Loucy (cell line): ENCODE measurements at regions not wholly inside any gene's neighbourhood (a gene's known extent, or its start where the extent isn't known, plus 50 kb on each side); places are given as distances from the start of the nearest gene placed in this dataset.

Experiments used
- H2AFZ ChIP-seq: fragments of 200-600 bp; sonication (generic); 2 replicates; pipeline ENCODE4 v1.6.0; 2016; ENCODE audit warnings: antibody characterized with exemption, mild to moderate bottlenecking, low read length, moderate library complexity
- H3F3A ChIP-seq: fragments of 200-600 bp; 2 replicates; pipeline ENCODE4 v1.6.0; 2016; ENCODE audit warnings: antibody characterized with exemption, low read depth, mild to moderate bottlenecking
- H3K27me3 ChIP-seq: fragments of 200-600 bp; sonication (generic); 2 replicates; pipeline ENCODE4 v1.6.1; 2014; ENCODE audit warnings: low read length, mild to moderate bottlenecking; ENCODE audit not compliant: insufficient read depth, poor library complexity, severe bottlenecking
- H3K36me3 ChIP-seq: fragments of 200-600 bp; sonication (generic); 2 replicates; pipeline ENCODE4 v1.6.1; 2016; ENCODE audit warnings: low read length; ENCODE audit not compliant: insufficient read depth
- H3K4me1 ChIP-seq: fragments of 200-600 bp; sonication (generic); 2 replicates; pipeline ENCODE4 v1.5.1; 2014; ENCODE audit warnings: low read length, mild to moderate bottlenecking; ENCODE audit not compliant: insufficient read depth, poor library complexity, severe bottlenecking
- H3K4me2 ChIP-seq: fragments of 200-600 bp; sonication (generic); 2 replicates; pipeline ENCODE4 v1.6.0; 2014; ENCODE audit warnings: antibody characterized with exemption, low read length, low read depth, mild to moderate bottlenecking; ENCODE audit not compliant: poor library complexity, severe bottlenecking
- H3K4me3 ChIP-seq: fragments of 200-600 bp; sonication (generic); 2 replicates; pipeline ENCODE4 v1.5.1; 2014; ENCODE audit warnings: low read length, mild to moderate bottlenecking, mixed read lengths; ENCODE audit not compliant: poor library complexity, severe bottlenecking
- H3K79me2 ChIP-seq: fragments of 200-600 bp; sonication (generic); 2 replicates; pipeline ENCODE4 v1.6.1; 2014; ENCODE audit warnings: low read length; ENCODE audit not compliant: insufficient read depth
- H3K9ac ChIP-seq: fragments of 200-600 bp; sonication (generic); 2 replicates; pipeline ENCODE4 v1.6.0; 2014; ENCODE audit warnings: mild to moderate bottlenecking, low read depth, low read length, moderate library complexity; ENCODE audit not compliant: poor library complexity, severe bottlenecking
- H3K9me2 ChIP-seq: fragments of 200-600 bp; sonication (generic); replicated peaks from 2 replicates; pipeline ENCODE4 v1.6.1; 2016; ENCODE audit warnings: low read depth, low read length, mixed read lengths
- H3K9me3 ChIP-seq: fragments of 200-600 bp; sonication (generic); 2 replicates; pipeline ENCODE4 v1.6.1; 2014; ENCODE audit warnings: mild to moderate bottlenecking, antibody characterized with exemption, low read length, low read depth; ENCODE audit not compliant: insufficient read depth
- H4K20me1 ChIP-seq: fragments of 200-600 bp; sonication (generic); 2 replicates; pipeline ENCODE4 v1.6.0; 2014; ENCODE audit warnings: antibody characterized with exemption, low read length, mild to moderate bottlenecking; ENCODE audit not compliant: insufficient read depth, poor library complexity, severe bottlenecking
- CTCF ChIP-seq: fragments of 200-600 bp; sonication (generic); conservative IDR thresholded peaks from 2 replicates; pipeline ENCODE4 v1.5.1; 2014; ENCODE audit warnings: mild to moderate bottlenecking, antibody characterized with exemption, low read length
- EZH2phosphoT487 ChIP-seq: fragments of 200-600 bp; IDR thresholded peaks from 2 replicates; pipeline ENCODE4 v1.6.1; 2018; ENCODE audit warnings: antibody characterized with exemption, mild to moderate bottlenecking, moderate library complexity, borderline replicate concordance

GRCh38 chr3:180329187-180329586 is 272.8 kb upstream of the TTC14 start:
- H2AFZ ChIP-seq: no peak overlapping the region
- no peaks in the 10 kb centered on the region for H3K9me2 ChIP-seq
- no peaks in the 10 kb centered on the region for H3K27me3 ChIP-seq
- H3K9me3 ChIP-seq: no peaks in the 10 kb centered on the region
- H3K4me3 ChIP-seq: no peak overlapping the region
- H4K20me1 ChIP-seq: no peaks in the 10 kb centered on the region
- H3K9ac ChIP-seq: no peak overlapping the region
- H3F3A ChIP-seq: no peaks in the 10 kb centered on the region
- no peak for TF ChIP-seq EZH2phosphoT487
- TF ChIP-seq CTCF: no peak
- no peaks in the 10 kb centered on the region for H3K36me3 ChIP-seq
- no peak overlapping the region for H3K4me2 ChIP-seq
- H3K4me1 ChIP-seq: no peaks in the 10 kb centered on the region
- H3K79me2 ChIP-seq: no peaks in the 10 kb centered on the region

- H4K20me1 ChIP-seq: no peaks in the 10 kb centered on the region
- TF ChIP-seq EZH2phosphoT487: no peak
- no peak for TF ChIP-seq CTCF
- H3K4me3 ChIP-seq: no peak overlapping the region
- no peaks in the 10 kb centered on the region for H3K4me1 ChIP-seq
- H2AFZ ChIP-seq: no peak overlapping the region
- no peaks in the 10 kb centered on the region for H3K27me3 ChIP-seq
- H3K9me3 ChIP-seq: no peaks in the 10 kb centered on the region
- no peaks in the 10 kb centered on the region for H3F3A ChIP-seq
- H3K4me2 ChIP-seq: no peak overlapping the region
- H3K9ac ChIP-seq: no peak overlapping the region
- no peaks in the 10 kb centered on the region for H3K36me3 ChIP-seq
- H3K79me2 ChIP-seq: no peaks in the 10 kb centered on the region
- no peaks in the 10 kb centered on the region for H3K9me2 ChIP-seq
These were observed 272.1 kb upstream of the TTC14 start for GRCh38 chr3:180329847-180330246.

GRCh38 chr3:180330440-180330839 is 271.5 kb upstream of the TTC14 start:
- Histone ChIP-seq H3K9me2 (no peaks in the 10 kb centered on the region), H3K36me3 (no peaks in the 10 kb centered on the region), H3K4me3 (no peak overlapping the region), H3K4me2 (no peak overlapping the region), H3K79me2 (no peaks in the 10 kb centered on the region), H4K20me1 (no peaks in the 10 kb centered on the region), H3K9me3 (no peaks in the 10 kb centered on the region), H3F3A (no peaks in the 10 kb centered on the region), H3K27me3 (no peaks in the 10 kb centered on the region), H3K9ac (no peak overlapping the region), H3K4me1 (no peaks in the 10 kb centered on the region), H2AFZ (no peak overlapping the region)
- TF ChIP-seq CTCF (no peak), EZH2phosphoT487 (no peak)
